Renal pelvis (tissue), 1 donor: ENCODE measurements at regions not wholly inside any gene's neighbourhood (a gene's known extent, or its start where the extent isn't known, plus 50 kb on each side); places are given as distances from the start of the nearest gene placed in this dataset.

Source experiments
- DNase-seq: peaks from one replicate; pipeline ENCODE4 v3.0.0-alpha.2; 2013

DNA sequence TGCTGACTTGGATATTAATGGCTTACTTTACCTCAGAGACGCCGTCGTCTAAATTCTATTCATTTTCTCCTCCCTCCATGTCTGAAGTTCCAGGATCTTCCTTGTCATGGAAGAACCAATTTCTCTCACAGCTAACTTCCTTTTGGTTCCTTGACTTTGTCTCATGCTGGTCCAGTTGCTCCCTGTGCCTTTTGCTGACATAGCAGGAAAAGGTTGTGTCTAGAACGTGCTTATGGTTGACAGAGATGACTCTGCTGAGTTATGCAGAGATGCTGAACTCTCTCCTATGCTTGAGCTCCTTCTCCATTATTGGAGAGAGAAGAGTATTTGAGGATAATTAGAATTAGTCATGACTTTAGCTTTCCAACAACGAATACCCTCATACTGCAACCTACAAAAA, 1338.9 kb downstream of the MAT2B start:
- no peak for DNase-seq

DNA sequence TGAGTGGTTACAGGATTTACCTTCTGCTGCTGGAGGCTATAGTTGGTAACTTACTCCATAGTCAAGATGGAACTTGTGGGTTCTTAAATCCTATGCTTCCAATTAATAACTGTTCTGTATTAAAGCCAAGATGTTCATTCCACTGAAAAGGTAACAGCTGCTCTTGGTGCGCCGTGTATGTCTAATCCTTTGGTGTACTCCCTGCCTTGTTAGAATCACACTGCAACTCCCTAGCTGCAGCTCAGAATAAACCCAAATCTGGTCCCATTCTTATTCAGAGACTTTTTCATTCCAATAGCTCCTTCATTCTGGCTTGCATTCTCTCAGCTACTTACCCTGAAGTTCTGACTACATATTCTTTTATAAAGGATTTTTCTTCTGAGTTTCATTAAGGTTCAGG, 1355.5 kb downstream of the MAT2B start:
- no peak for DNase-seq

DNA sequence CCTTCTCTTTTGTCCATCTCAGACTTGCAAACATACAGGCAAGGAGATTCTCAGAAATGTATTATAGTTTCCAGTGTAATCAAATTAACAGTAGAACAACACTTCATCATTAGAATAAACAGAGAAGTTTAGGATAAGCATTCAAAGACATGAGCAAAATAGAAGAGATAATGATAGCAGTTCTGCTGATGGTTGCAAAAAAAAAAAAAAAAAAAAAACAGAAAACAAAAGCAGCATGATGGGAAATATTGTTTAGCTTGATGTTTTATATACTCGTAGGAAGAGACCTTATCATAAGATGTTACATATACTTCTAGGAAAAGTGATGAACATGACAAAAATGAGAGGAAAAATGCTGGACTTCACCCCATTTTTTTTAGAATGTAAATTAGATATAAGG, 1356.2 kb downstream of the MAT2B start:
- DNase-seq: no peak

DNA sequence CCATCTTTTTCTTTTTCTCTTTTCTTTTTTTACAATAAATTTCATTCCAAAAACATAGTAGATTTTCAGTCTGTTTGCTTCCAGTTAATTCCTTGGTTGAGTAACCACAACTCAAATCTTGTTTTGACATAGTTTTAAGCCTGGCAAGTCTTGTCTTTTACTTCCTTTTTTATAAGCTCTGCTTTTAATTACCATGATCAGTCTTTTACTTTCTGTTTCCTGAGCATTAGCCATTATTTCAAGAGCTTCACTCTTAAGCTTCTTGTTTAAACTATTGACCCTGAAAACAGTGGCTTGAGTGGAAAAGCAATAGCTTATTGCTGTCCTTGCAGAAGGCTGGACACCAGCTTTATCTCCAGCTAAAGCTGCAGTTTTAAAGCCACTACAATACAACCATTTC, 1363.3 kb downstream of the MAT2B start:
- DNase-seq: no peak

DNA sequence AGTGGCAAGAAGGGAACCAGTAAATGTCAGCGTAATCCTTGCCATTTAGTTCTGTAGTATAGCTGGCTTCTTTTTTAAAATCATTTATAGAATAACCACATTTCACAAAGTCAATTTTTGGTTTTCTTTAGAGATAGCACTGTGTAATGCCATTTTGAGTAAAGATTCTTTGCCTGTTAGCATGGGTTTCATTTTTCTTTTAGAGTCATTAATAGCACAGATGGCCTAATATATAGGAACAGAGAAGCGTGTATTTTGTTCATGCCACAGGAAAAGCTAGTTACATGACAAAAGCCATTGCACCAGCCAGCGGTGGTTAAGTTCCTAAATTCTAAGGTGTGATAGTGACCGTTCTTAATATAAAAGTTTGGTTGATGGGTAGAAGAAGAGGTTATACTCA, 1363.9 kb downstream of the MAT2B start:
- no peak for DNase-seq

DNA sequence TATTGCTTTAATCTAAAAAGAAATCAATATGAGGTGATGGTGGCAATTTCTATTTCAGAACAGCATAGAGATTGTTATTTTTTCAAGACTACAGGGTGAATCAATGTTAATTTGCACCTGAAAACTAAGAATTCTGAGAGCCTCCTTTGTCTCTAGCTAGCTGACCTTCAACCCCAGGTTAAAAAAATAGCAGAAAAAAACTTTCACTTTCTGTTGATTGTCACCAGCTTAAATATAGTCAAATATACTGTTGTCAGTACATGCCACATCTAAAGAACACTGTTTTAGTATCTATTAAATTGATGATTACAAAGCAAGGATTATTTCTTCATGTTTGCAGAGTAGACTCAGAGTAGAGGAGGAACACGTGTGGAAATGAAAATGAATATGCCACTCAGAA, 1371.4 kb downstream of the MAT2B start:
- no peak for DNase-seq

DNA sequence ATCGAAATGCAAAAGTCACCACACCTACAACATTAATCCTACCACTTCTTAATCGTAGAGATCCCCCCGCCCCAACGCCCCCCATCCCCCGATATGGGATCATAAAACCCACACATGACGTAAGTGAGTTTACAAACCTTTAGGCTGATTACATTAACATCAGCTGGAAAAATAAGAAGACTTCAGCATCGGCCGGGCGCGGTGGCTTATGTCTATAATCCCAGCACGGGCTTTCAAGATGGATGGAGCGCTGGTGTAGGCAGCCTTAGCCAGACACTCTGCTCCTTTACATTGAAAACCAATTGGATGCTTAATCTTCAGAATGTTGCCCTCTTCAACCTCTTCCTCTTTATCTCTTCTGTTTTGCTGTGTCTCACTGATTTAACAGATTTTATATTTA, 1376.0 kb downstream of the MAT2B start:
- DNase-seq: no peak

DNA sequence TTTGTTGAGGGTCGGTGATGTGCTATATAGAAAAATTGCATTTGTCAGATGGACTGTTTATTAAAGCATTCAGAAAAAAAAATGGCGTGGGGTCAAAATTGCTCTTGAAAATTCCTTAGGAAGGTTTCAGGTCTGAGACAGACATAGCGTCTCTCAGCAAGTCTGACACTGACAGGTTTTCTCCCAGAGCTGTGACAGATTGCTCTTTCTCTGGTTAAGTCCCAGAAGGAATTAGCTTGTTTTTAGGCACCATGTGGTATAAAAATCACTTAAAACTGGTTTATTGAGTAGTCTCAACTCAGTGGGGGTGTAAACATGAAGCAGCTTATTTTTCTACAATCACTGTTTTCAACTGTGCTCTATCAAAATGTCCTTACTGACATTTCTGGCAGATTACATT, 1379.8 kb downstream of the MAT2B start:
- no peak for DNase-seq

DNA sequence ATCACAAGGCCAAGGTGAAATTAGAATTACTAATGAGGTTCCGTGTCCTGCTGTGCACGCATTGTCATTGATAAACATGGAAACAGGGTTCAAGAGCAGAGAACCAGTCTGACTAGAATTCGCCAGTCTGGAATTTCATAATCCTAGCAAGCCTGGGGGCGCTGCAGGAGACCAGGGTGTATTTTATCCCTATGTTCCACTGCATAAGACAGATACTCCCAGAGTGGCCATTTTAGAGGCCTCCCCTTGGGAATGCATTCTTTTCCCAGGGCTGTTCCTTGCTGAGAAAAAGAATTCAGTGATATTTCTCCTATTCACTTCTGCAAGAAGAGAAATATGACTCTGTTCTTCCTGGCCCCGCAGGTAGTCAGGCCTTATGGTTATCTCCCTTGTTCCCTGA, 1387.7 kb downstream of the MAT2B start:
- DNase-seq: no peak

DNA sequence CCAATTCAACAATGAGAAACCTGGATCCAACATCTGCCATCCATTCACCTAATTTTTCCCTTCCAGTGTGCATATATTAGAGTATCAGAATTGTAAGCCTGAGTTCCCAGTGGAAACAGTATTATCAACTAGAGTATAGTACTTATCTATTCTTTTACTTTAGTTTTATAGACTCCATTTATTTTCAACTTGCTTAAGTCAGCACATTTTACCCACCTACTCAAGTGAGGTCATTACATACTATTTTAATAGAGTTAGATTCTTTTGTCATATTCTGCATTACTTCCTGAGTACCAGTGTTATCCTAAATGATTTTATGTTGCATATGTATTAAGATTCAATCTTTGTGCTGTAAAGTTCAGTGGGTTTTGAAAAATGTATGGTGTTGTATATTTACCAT, 1393.3 kb downstream of the MAT2B start:
- no peak for DNase-seq

DNA sequence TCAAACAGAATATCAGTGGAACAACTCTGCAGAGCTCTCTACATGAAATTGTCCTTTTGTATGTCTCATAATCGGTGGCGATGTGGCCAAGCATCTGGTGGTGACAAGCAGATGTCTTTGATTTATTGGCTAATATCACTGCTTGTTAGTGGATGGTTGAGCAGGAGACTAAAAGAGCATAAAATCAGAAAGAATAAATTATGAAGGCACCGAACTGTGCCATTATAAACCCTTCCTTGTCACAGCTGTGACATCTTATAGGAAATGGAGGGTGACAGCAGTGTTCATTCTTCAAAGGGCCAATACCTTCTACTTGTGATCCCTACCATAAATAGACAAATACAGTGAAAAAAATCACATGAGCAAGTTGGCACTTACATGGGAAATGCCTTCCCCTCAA, 1404.3 kb downstream of the MAT2B start:
- DNase-seq: no peak

DNA sequence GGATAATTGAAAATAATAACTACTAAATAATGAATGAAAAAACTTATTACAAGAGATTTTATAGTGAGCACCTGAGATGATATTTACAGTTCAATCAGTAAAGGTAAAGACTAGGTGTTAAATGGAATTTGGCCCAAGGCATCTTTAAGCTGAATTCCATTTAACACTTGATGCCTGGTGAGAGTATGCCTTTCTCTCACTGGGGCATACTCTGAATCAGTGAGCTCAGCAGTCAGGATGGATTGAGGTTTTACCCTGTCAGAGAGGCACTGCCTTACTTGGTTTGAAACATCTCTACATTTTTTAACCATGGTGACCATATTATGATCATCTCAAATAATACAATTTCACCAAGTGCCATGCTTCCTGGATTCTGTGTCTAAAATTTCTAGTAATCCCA, 1416.3 kb downstream of the MAT2B start:
- no peak for DNase-seq

DNA sequence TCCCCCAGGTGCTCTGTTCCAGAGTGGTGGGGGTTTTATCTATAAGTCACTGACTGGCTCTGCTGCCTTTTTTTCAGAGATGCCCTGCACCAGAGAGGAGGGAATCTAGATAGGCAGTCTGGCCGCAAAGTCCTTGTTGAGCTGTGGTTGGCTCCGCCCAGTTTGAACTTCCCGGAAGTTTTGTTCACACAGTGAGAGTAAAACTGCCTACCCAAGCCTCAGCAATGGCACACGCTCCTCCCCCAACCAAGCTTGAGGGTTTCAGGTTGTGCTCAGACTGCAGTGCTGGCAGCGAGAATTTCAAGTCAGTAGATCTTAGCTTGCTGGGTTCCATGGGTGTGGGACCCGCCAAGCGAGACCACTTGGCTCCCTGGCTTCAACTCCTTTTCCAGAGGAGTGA, 1428.6 kb downstream of the MAT2B start:
- DNase-seq: no peak

DNA sequence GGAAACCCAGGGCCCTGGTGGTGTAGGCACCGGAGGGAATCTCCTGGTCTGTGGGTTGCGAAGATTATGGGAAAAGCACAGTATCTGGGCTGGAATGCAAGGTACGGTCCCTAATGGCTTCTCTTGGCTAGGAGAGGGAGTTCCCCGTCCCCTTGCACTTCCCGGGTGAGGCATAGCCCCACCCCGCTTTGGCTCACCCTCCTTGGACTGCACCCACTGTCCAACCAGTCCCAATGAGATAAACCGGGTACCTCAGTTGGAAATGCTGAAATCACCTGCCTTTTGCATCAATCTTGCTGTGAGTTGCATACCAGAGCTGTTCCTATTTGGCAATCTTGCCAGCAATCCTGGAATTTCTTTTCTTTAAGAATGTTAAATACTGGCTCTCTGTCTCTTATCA, 1429.1 kb downstream of the MAT2B start:
- no peak for DNase-seq

DNA sequence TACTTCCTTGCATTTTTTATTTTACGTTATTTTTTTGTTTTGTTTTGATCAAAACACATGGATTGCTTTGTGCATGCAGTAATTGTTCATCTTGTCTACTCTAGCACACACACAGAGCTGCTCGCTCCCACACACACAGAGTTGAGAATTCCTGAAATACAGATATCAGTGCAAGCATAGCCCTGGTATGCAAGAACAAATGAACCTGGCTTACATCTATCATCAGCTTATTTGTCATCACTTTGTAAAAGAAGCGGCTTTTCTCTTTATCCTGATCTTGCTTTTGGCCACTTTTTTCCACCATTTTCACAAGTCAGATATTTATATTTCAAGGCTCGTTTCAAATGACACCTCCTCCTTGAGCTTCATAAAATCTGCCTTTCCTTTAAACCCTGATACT, 1435.7 kb downstream of the MAT2B start:
- DNase-seq: no peak

DNA sequence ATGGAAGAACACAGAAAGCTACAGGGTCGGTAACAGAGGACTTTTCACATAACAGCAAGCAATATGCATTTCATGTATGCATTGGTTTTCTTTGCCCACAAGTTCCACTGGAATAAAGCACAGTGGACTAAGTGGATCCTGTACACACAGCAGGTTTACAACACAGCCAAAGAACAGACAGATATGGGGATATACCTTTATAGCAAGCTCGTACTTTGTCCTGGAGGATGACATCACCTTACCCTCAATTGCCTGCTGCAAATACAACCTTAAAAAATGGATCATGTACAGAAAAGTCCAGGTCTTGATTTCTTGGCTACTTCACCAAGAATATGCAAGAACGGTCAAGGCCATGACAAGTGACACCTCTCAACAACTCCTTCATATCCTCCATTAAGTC, 1445.5 kb downstream of the MAT2B start:
- no peak for DNase-seq

DNA sequence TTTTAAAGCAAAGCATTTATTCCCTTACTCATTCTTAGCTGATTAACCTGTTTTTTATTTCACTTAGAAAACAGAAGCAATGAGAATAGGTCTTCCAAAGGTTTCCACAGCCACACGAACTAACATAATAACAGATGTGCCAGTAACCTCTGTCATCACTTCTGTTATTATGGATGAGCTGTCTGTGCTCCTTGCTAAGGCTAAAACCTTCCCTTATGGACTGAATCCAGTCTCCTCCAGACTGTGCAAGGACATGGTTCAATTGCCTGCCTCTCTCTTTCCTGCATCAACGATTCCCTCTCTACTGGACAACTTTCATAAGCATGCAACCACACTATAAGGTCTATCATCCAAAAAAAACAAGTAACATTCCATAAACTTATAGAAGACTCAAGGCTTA, 1446.2 kb downstream of the MAT2B start:
- DNase-seq: no peak

DNA sequence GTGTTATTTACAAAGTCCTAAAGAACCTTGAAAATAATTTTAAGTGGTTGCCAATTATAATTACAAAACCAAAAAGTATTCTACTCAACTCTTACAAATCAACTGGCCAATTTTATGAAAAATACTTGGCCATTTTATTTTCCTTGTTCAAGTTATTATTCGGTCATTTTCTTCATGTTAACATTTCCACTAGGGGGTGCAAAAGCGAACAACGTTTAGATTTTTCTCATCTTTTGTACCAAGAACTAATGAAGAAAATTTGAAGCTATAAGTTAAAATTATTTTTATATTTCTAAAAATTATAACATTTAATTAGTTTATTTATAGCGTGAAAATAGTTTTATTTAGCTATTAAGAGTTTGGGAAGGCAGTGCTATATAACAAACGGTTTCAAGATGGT, 1453.3 kb downstream of the MAT2B start:
- no peak for DNase-seq

DNA sequence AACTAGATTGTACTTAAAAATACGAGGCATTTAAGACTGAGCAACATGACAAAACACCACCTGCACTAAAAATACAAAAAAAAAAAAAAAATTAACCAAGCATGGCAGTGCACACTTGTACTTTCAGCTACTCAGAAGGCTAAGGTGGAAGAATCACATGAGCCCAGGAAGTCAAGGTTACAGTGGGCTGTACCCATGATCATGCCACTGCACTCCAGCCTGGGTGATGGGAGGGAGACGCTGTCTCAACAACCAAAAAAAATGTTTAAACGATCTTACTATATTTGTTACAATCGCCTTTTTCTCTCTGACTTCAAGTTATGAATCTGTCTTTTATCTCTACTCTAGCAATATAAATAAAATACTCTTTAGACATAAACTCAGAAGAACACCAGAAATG, 1454.3 kb downstream of the MAT2B start:
- DNase-seq: no peak

DNA sequence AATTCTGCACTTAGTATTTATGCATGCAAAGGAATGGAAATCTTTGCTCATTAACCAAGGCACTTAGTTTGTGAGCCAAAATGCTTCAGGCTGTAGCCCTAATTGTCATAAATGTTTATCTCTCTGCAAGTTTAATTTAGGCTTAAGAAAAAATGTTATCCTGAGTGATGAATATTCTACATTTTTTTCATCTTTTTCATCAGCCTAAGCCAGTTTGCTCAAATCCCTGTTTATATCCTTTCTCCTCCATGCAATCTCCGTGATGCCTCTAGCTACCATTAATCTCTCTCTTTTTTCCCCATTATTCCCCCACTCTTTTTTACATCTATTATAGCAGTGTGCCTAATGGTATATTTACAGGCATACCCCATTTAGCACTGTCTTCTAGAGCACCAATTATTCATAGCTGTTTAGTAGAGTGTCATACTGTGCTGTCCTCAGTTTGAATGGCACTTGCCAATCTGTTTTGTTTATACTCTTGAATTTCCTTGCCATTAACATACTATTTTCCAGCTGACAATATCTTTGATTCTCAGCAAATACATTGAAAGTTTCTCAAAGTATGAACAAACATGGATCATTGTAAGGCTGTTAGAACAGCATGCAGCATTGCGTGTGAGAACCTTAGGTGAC, 1457.0 kb downstream of the MAT2B start:
- no peak for DNase-seq

DNA sequence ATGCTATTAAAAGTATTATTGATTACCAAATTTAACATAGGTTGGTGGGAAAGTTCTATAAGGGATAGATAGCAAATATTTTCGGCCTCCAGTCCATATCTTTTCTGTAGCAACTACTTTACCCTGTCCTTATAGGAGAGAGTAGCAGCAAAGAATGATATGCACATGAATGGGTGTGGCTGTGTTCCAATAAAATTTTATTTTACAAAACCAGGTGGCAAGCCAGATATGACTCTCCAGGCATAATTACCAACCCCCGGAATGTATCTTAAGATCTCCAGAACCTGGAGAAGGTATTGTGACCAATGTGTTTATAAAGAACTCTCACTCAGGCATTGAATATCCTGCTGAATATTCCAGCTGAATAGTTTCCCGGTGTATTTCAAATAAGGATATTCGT, 1461.2 kb downstream of the MAT2B start:
- no peak for DNase-seq

DNA sequence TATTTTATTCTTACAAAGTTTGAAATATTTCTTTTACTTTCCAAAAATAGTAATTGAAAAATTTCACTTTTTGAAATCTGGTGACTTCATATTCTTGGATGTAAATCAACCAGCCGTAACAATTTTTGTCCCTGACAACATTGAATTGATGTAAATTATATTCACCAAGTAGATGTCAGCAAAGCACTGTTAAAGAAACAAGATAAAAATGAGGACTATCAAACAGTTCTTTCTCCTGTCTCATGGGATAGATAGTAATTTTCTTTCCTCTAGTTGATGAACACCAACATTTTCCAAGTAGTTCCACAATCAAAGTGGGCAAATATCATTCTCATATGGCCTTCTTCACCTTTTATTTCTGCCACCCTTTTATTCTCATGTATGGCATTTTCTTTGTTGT, 1461.9 kb downstream of the MAT2B start:
- no peak for DNase-seq

DNA sequence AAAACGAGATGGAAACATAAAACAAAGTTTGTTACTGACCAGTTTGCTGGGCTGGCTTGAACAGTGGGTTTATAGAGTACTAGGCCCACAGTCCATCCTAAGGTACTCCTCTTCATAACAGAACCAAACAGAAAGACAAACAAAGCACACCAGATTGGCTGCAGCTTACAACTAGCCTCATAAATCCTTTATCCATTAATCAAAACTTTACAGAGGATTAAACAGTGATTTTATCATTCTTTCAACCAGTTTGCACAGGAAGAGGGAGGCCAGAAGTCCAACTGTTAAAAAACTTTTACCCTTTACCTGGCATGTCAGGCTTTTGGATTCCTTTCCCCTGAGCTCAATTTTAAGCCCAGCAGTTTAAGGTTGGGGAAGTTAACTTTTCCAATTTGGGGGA, 1467.6 kb downstream of the MAT2B start:
- no peak for DNase-seq

DNA sequence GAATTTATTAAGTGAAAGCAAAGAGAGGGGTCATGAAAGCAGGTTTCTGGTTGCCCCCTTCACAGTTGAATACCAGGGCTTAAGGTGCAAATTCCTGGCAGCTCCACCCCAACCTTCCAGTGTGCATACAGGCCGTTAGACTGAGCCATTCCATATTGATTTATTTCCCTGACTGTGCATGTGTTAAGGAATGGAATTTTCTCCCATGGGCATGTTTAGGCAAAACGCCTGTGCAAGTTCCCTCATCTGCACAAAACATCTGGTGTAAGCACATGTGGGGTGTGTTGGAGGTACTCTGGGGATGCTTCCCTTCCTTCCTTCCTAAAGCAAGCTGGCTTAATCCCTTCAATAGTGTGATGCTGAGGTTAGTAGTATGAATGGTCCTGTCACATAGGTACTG, 1470.6 kb downstream of the MAT2B start:
- no peak for DNase-seq

DNA sequence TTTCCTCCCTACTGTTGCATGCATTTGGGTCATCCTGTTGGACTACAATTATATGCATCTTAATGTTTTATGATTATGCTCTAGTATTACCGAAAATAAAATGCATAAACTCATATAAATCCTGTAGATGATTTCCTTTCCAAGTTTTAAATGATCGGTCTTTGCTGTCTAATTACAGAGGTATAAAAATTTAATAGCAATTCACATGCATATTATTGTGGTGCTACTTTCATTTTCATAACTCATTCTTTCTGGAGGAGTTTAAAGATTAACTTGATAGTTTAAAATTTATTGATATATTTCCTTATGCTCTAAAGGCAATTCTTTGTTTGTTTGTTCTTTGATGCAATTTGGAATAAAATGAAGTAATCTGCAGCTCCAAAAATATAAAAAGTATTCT, 1475.1 kb downstream of the MAT2B start:
- no peak for DNase-seq
